WTC11 (cell line): ENCODE measurements at regions not wholly inside any gene's neighbourhood (a gene's known extent, or its start where the extent isn't known, plus 50 kb on each side); places are given as distances from the start of the nearest gene placed in this dataset.

ENCODE experiments used
- ATAC-seq: fragments of 200-7000 bp; cut with Tn5 transposase; 2 replicates; pipeline ENCODE4 v1.10.0; 2021; ENCODE audit warnings: mild to moderate bottlenecking, moderate library complexity
- CTCF ChIA-PET: fragments of 300-600 bp; sonication (Branson Sonifier 250); formaldehyde crosslinking; loops from one replicate; lab custom pipeline; 2021; ENCODE audit warnings: antibody characterized with exemption; lab: Charles Lee
- POLR2A ChIA-PET: fragments of 350-600 bp; sonication (Branson Sonifier 250); formaldehyde crosslinking; loops from one replicate; lab custom pipeline; 2021; ENCODE audit warnings: antibody characterized with exemption; lab: Charles Lee
- DNase-seq: peaks from one replicate; pipeline ENCODE4 v3.0.0; 2021; ENCODE audit warnings: low spot score
- H3K27ac Mint-ChIP-seq: 2 replicates; pipeline ENCODE4 v1.8.0; 2021; ENCODE audit warnings: mixed read lengths
- H3K27me3 Mint-ChIP-seq: 2 replicates; pipeline ENCODE4 v1.8.0; 2021; ENCODE audit warnings: low read depth, mild to moderate bottlenecking, moderate library complexity, mixed read lengths
- H3K36me3 Mint-ChIP-seq: 2 replicates; pipeline ENCODE4 v1.8.0; 2021; ENCODE audit warnings: mixed read lengths
- H3K4me1 Mint-ChIP-seq: 2 replicates; pipeline ENCODE4 v1.8.0; 2022; ENCODE audit warnings: mixed read lengths
- H3K4me3 Mint-ChIP-seq: 2 replicates; pipeline ENCODE4 v1.8.0; 2021; ENCODE audit warnings: mild to moderate bottlenecking, moderate library complexity, mixed read lengths
- H3K9me3 Mint-ChIP-seq: 2 replicates; pipeline ENCODE4 v1.8.0; 2021; ENCODE audit warnings: mixed read lengths
- AR ChIP-seq: fragments of 250-450 bp; sonication (Bioruptor Pico); IDR thresholded peaks from 2 replicates; pipeline ENCODE4 v1.9.0; 2021; ENCODE audit warnings: mild to moderate bottlenecking
- ARID4B ChIP-seq: sonication (generic); formaldehyde crosslinking; IDR thresholded peaks from 2 replicates; pipeline ENCODE4 v1.8.0; 2023; ENCODE audit warnings: missing genetic modification reagents, mild to moderate bottlenecking, borderline replicate concordance
- ATF2 ChIP-seq: sonication (generic); formaldehyde crosslinking; IDR thresholded peaks from 2 replicates; pipeline ENCODE4 v1.8.1; 2022; ENCODE audit warnings: low read depth, missing genetic modification reagents, borderline replicate concordance
- CBFB ChIP-seq: sonication (generic); formaldehyde crosslinking; IDR thresholded peaks from 2 replicates; pipeline ENCODE4 v1.8.1; 2022; ENCODE audit warnings: mild to moderate bottlenecking, low read depth, missing genetic modification reagents
- CREM ChIP-seq: sonication (generic); formaldehyde crosslinking; IDR thresholded peaks from 2 replicates; pipeline ENCODE4 v1.8.1; 2022; ENCODE audit warnings: mild to moderate bottlenecking, missing genetic modification reagents, moderate library complexity
- E2F1 ChIP-seq: sonication (generic); formaldehyde crosslinking; IDR thresholded peaks from 2 replicates; pipeline ENCODE4 v1.8.0; 2022; ENCODE audit warnings: mild to moderate bottlenecking, missing genetic modification reagents
- ERG ChIP-seq: fragments of 250-450 bp; sonication (Bioruptor Pico); IDR thresholded peaks from 2 replicates; pipeline ENCODE4 v1.8.0; 2021; ENCODE audit warnings: mild to moderate bottlenecking
- FOXK1 ChIP-seq: sonication (generic); formaldehyde crosslinking; IDR thresholded peaks from 2 replicates; pipeline ENCODE4 v1.8.0; 2022; ENCODE audit warnings: mild to moderate bottlenecking, moderate library complexity, missing genetic modification reagents
- FOXP1 ChIP-seq: sonication (generic); formaldehyde crosslinking; IDR thresholded peaks from 2 replicates; pipeline ENCODE4 v1.8.0; 2022; ENCODE audit warnings: missing genetic modification reagents, mild to moderate bottlenecking, moderate library complexity, borderline replicate concordance
- GABPB1 ChIP-seq: sonication (generic); formaldehyde crosslinking; IDR thresholded peaks from 2 replicates; pipeline ENCODE4 v1.8.1; 2023; ENCODE audit warnings: mild to moderate bottlenecking, missing genetic modification reagents
- HMGXB4 ChIP-seq: sonication (generic); formaldehyde crosslinking; IDR thresholded peaks from 2 replicates; pipeline ENCODE4 v1.8.1; 2023; ENCODE audit warnings: mild to moderate bottlenecking, moderate library complexity, missing genetic modification reagents
- SMAD3 ChIP-seq: sonication (generic); formaldehyde crosslinking; IDR thresholded peaks from 2 replicates; pipeline ENCODE4 v1.8.0; 2022; ENCODE audit warnings: missing genetic modification reagents, mild to moderate bottlenecking, borderline replicate concordance
- SOX15 ChIP-seq: fragments of 250-450 bp; sonication (Bioruptor Pico); IDR thresholded peaks from 2 replicates; pipeline ENCODE4 v1.9.0; 2021; ENCODE audit warnings: mild to moderate bottlenecking
- ZBTB43 ChIP-seq: sonication (generic); formaldehyde crosslinking; IDR thresholded peaks from 2 replicates; pipeline ENCODE4 v1.8.1; 2023; ENCODE audit warnings: mild to moderate bottlenecking, missing genetic modification reagents
- ZMAT4 ChIP-seq: fragments of 250-450 bp; sonication (Bioruptor Pico); IDR thresholded peaks from 2 replicates; pipeline ENCODE4 v1.9.0; 2021; ENCODE audit warnings: mild to moderate bottlenecking
- ZNF671 ChIP-seq: fragments of 250-450 bp; sonication (Bioruptor Pico); IDR thresholded peaks from 2 replicates; pipeline ENCODE4 v1.8.0; 2021; ENCODE audit warnings: mild to moderate bottlenecking

GRCh38 chr3:194245474-194245873 is 105.7 kb downstream of the CPN2 start (continued):
- no peak for TF ChIP-seq ZMAT4 (CRISPR knock-in tag)

GRCh38 chr3:194245975-194246561 is 105.1 kb downstream of the CPN2 start:
- H3K27ac Mint-ChIP-seq, result 0 out of 2 replicates have a peak overlapping the region, but pooled peaks have one; percentile 15
- ChIA-PET POLR2A (interaction anchor here (0.7 to 1.1 kb wide), 2 partner anchors 51 to 110 kb away, joined by 3 read pairs; partner anchors contain the start of gene HES1), CTCF (interaction anchor here (0.6 to 1.7 kb wide), 9 partner anchors 21 to 433 kb away, joined by 3 to 13 read pairs (median 4); partner anchors contain the start of gene HES1)
- H3K4me3 Mint-ChIP-seq, result no peak overlapping the region
- ATAC-seq, result peak; percentile 89
- no peaks in the 10 kb centered on the region for H3K9me3 Mint-ChIP-seq
- TF ChIP-seq SOX15 (CRISPR knock-in tag), result no peak
- no peak for TF ChIP-seq FOXK1 (CRISPR knock-in tag)
- TF ChIP-seq SMAD3 (CRISPR knock-in tag), result no peak
- TF ChIP-seq ZBTB43 (CRISPR knock-in tag), result no peak
- no peak for TF ChIP-seq AR
- no peak for TF ChIP-seq ARID4B (CRISPR knock-in tag)
- TF ChIP-seq CREM (CRISPR knock-in tag), result no peak
- H3K4me1 Mint-ChIP-seq, result peaks cover 32% of the 10 kb centered on the region
- H3K36me3 Mint-ChIP-seq, result no peaks in the 10 kb centered on the region
- H3K27me3 Mint-ChIP-seq, result no peaks in the 10 kb centered on the region
- peak; percentile 43 for DNase-seq

GRCh38 chr3:194246709-194247349 is 104.3 kb downstream of the CPN2 start:
- Mint-ChIP-seq H3K27me3 (no peaks in the 10 kb centered on the region), H3K4me1 (peaks cover 32% of the 10 kb centered on the region), H3K36me3 (no peaks in the 10 kb centered on the region), H3K4me3 (no peak overlapping the region), H3K9me3 (no peaks in the 10 kb centered on the region), H3K27ac (0 out of 2 replicates have a peak overlapping the region, but pooled peaks have one; percentile 21)
- ChIA-PET POLR2A (no interaction called here), CTCF (interaction anchor here (0.6 to 1.6 kb wide), 7 partner anchors 33 to 434 kb away, joined by 3 to 13 read pairs (median 3); partner anchors contain the start of gene HES1)
- no peak for DNase-seq
- no peak for ATAC-seq
- TF ChIP-seq CBFB (CRISPR knock-in tag) (no peak), FOXK1 (CRISPR knock-in tag) (no peak), HMGXB4 (CRISPR knock-in tag) (no peak), FOXP1 (CRISPR knock-in tag) (no peak), CREM (CRISPR knock-in tag) (no peak), ERG (CRISPR knock-in tag) (no peak), GABPB1 (CRISPR knock-in tag) (no peak), ATF2 (CRISPR knock-in tag) (no peak), E2F1 (CRISPR knock-in tag) (no peak), ZNF671 (CRISPR knock-in tag) (no peak)
